ENCODE measurements at regions not wholly inside any gene's neighbourhood (a gene's known extent, or its start where the extent isn't known, plus 50 kb on each side); places are given as distances from the start of the nearest gene placed in this dataset. TPM values are rescaled to one million over a fixed set of nuclear protein-coding genes. Genes with fewer than 3 reads are reported as not detected.
A peak's percentile ranks its signal among the peaks of the same experiment; 100 is the strongest.

- Histone ChIP-seq H3K36me3 (ENCODE audit: control insufficient read depth, insufficient read depth, low read length) (no peaks in the 10 kb centered on the region), H3K4me3 (ENCODE audit: low read depth, low read length) (no peak overlapping the region), H3K27me3 (ENCODE audit: control insufficient read depth, insufficient read depth, low read length) (0 out of 2 replicates have a peak, but pooled peaks cover 2% of the 10 kb centered on the region)
- POLR2A ChIA-PET, result no interaction called here
- CTCF ChIA-PET, result no interaction called here
- no peak for DNase-seq (ENCODE audit: low read depth)
- TF ChIP-seq, protein P1, sequence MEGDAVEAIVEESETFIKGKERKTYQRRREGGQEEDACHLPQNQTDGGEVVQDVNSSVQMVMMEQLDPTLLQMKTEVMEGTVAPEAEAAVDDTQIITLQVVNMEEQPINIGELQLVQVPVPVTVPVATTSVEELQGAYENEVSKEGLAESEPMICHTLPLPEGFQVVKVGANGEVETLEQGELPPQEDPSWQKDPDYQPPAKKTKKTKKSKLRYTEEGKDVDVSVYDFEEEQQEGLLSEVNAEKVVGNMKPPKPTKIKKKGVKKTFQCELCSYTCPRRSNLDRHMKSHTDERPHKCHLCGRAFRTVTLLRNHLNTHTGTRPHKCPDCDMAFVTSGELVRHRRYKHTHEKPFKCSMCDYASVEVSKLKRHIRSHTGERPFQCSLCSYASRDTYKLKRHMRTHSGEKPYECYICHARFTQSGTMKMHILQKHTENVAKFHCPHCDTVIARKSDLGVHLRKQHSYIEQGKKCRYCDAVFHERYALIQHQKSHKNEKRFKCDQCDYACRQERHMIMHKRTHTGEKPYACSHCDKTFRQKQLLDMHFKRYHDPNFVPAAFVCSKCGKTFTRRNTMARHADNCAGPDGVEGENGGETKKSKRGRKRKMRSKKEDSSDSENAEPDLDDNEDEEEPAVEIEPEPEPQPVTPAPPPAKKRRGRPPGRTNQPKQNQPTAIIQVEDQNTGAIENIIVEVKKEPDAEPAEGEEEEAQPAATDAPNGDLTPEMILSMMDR (IDR thresholded peaks at IDR 0.05; ENCODE audit: insufficient read depth, low read depth, low read length), result no peak
Measured at GRCh38 chr11:87384078-87384729, 346.5 kb downstream of the TMEM135 start.

DNA sequence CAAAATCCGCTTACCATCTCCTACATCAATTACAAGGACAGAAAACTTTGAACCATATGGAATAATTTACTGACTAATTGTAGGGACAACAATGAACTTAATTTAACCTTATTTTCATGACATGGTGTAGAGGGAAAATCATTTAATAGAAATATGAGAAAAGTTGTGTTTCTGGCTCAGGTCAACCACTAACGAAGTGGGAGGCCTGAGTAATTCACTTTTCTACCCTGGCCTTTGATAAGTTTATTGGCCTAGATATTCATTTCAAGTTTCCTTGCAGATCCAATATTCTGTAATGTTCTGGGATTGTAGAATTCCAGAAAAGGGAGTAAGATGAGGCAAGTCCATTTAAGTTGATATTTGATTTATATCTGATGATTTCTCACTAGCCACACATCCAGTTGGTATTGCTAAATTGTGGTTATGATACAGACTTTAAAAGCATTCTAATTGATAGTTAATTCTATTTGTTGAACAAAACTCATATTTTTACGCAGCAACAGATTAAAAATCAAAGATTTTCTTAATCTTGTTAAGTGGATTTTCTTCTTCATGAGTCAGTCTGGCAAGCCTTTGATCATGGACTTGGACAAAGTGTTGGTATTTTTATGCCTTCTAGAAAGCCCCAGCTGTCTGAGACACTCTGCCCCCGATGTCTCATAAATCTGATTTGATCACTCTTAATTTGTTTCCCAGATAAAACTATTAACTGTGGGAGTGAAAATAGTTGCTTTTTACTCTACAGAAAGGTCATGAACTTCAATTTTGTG is 336.5 kb downstream of the TMEM135 start:
- TF ChIP-seq, protein P1 (IDR thresholded peaks at IDR 0.05; ENCODE audit: insufficient read depth, low read depth, low read length), result no peak
- ChIA-PET CTCF (interaction anchor here (1.5 kb wide), 1 partner anchor 21 kb away, joined by 3 read pairs; no protein-coding TSS in a partner anchor), POLR2A (no interaction called here)
- H3K27me3 ChIP-seq (ENCODE audit: control insufficient read depth, insufficient read depth, low read length), result peaks cover 2% of the 10 kb centered on the region
- peak; percentile 51 for DNase-seq (ENCODE audit: low read depth)
- no peaks in the 10 kb centered on the region for H3K36me3 ChIP-seq (ENCODE audit: control insufficient read depth, insufficient read depth, low read length)
- H3K4me3 ChIP-seq (ENCODE audit: low read depth, low read length), result no peak overlapping the region

Small RNA genes lying in the stretch of these regions (small RNA-seq; reads per million reads assigned to genes)
- gene AP000676.1 (ENCODE audit: insufficient read length, low read depth, low replicate concordance) (not detected), gene RF00026 (ENCODE audit: insufficient read length, low read depth, low replicate concordance) (not detected), gene RNU6-1135P (ENCODE audit: insufficient read length, low read depth, low replicate concordance) (not detected)
